IMR-90 (cell line): ENCODE measurements at regions not wholly inside any gene's neighbourhood (a gene's known extent, or its start where the extent isn't known, plus 50 kb on each side); places are given as distances from the start of the nearest gene placed in this dataset.

Experiments used
- ATAC-seq: fragments of 200-7000 bp; cut with Tn5 transposase; 2 replicates; pipeline ENCODE4 v1.9.1; 2020; ENCODE audit warnings: low read depth, mild to moderate bottlenecking, moderate library complexity
- BruUV-seq: library from RNA; stranded (reverse); fragments of 400-500 nt; replicated peaks from 2 replicates; lab custom pipeline; 2021; lab: Mats Ljungman, UMichigan
- CTCF ChIA-PET: fragments of 300-600 bp; formaldehyde crosslinking; extraction: SDS; loops from one replicate; lab custom pipeline; 2021; ENCODE audit warnings: antibody characterized with exemption; lab: Yijun Ruan, JAX
- POLR2A ChIA-PET: fragments of 300-600 bp; sonication (Branson Sonifier 250); formaldehyde crosslinking; loops from one replicate; lab custom pipeline; 2022; ENCODE audit warnings: antibody characterized with exemption; ENCODE audit not compliant: unreplicated experiment; lab: Charles Lee
- DNase-seq: peaks from one replicate; pipeline ENCODE4 v3.0.0; 2013
- H2AFZ ChIP-seq: replicated peaks from 2 replicates; pipeline ENCODE3; 2013; ENCODE audit warnings: low read length, mild to moderate bottlenecking; ENCODE audit not compliant: poor library complexity
- H2AK5ac ChIP-seq: 2 replicates; pipeline ENCODE4 v1.6.1; 2013; ENCODE audit warnings: low read depth, low read length, inconsistent platforms
- H2AK9ac ChIP-seq: replicated peaks from 2 replicates; pipeline ENCODE3; 2013; ENCODE audit warnings: mild to moderate bottlenecking, low read depth, low read length, moderate library complexity; ENCODE audit not compliant: poor library complexity
- H2BK120ac ChIP-seq: 2 replicates; pipeline ENCODE4 v1.6.1; 2013; ENCODE audit warnings: low read depth, low read length, inconsistent platforms
- H2BK15ac ChIP-seq: 3 replicates; pipeline ENCODE4 v1.6.1; 2013; ENCODE audit warnings: low read depth, low read length, inconsistent platforms
- H2BK20ac ChIP-seq: 2 replicates; pipeline ENCODE4 v1.6.1; 2013; ENCODE audit warnings: low read depth, mild to moderate bottlenecking, inconsistent platforms, low read length, moderate library complexity
- H2BK5ac ChIP-seq: 2 replicates; pipeline ENCODE4 v1.6.1; 2013; ENCODE audit warnings: mild to moderate bottlenecking, low read depth, low read length, inconsistent platforms; ENCODE audit not compliant: poor library complexity, severe bottlenecking
- H3K14ac ChIP-seq: replicated peaks from 2 replicates; pipeline ENCODE4 v1.6.1; 2013; ENCODE audit warnings: low read depth, low read length, inconsistent platforms
- H3K18ac ChIP-seq: 2 replicates; pipeline ENCODE4 v1.6.1; 2013; ENCODE audit warnings: low read depth, low read length, control low read depth
- H3K23ac ChIP-seq: 2 replicates; pipeline ENCODE4 v1.6.1; 2013; ENCODE audit warnings: low read depth, low read length, inconsistent platforms
- H3K27ac ChIP-seq: 2 replicates; pipeline ENCODE4 v1.5.1; 2013; ENCODE audit warnings: mild to moderate bottlenecking, control low read depth, low read length; ENCODE audit not compliant: insufficient read depth
- H3K27me3 ChIP-seq: 2 replicates; pipeline ENCODE4 v1.6.1; 2013; ENCODE audit warnings: low read length; ENCODE audit not compliant: control insufficient read depth, insufficient read depth
- H3K36me3 ChIP-seq: 2 replicates; pipeline ENCODE4 v1.6.1; 2013; ENCODE audit warnings: low read length, mixed read lengths; ENCODE audit not compliant: control insufficient read depth, insufficient read depth
- H3K4ac ChIP-seq: 2 replicates; pipeline ENCODE4 v1.6.1; 2013; ENCODE audit warnings: low read depth, low read length, inconsistent platforms
- H3K4me1 ChIP-seq: 2 replicates; pipeline ENCODE4 v1.6.1; 2013; ENCODE audit warnings: low read length, mixed read lengths; ENCODE audit not compliant: control insufficient read depth, insufficient read depth
- H3K4me2 ChIP-seq: 2 replicates; pipeline ENCODE4 v1.6.1; 2013; ENCODE audit warnings: low read depth, mild to moderate bottlenecking, control low read depth, low read length, moderate library complexity
- H3K4me3 ChIP-seq: 2 replicates; pipeline ENCODE4 v1.5.1; 2013; ENCODE audit warnings: low read depth, mild to moderate bottlenecking, control low read depth, low read length, moderate library complexity; ENCODE audit not compliant: insufficient read depth
- H3K56ac ChIP-seq: 2 replicates; pipeline ENCODE4 v1.6.1; 2013; ENCODE audit warnings: low read length, inconsistent platforms; ENCODE audit not compliant: insufficient read depth; ENCODE audit errors: extremely low read depth
- H3K79me1 ChIP-seq, 2 experiments: 2 replicates each; pipeline ENCODE4 v1.6.1; 2013; ENCODE audit warnings: low read length in 2 of 2, inconsistent platforms in 1 of 2, low read depth in 1 of 2
- H3K9ac ChIP-seq: 2 replicates; pipeline ENCODE4 v1.6.1; 2013; ENCODE audit warnings: low read depth, low read length, control low read depth
- H3K9me1 ChIP-seq: 2 replicates; pipeline ENCODE4 v1.6.1; 2013; ENCODE audit warnings: low read length, inconsistent platforms; ENCODE audit not compliant: insufficient read depth
- H3K9me3 ChIP-seq: 2 replicates; pipeline ENCODE4 v1.6.1; 2013; ENCODE audit warnings: low read length; ENCODE audit not compliant: control insufficient read depth, insufficient read depth
- H4K20me1 ChIP-seq: 2 replicates; pipeline ENCODE4 v1.6.1; 2013; ENCODE audit warnings: low read length, inconsistent platforms; ENCODE audit not compliant: insufficient read depth
- H4K5ac ChIP-seq: 2 replicates; pipeline ENCODE4 v1.6.1; 2013; ENCODE audit warnings: mild to moderate bottlenecking, low read depth, low read length, control low read depth
- H4K8ac ChIP-seq, 2 experiments: 2 replicates each; pipeline ENCODE4 v1.6.1; 2013; ENCODE audit warnings: low read depth in 2 of 2, low read length in 2 of 2, control low read depth in 1 of 2, inconsistent platforms in 1 of 2
- H4K91ac ChIP-seq: 2 replicates; pipeline ENCODE4 v1.6.1; 2013; ENCODE audit warnings: low read depth, low read length, inconsistent platforms; ENCODE audit not compliant: insufficient read depth
- BHLHE40 ChIP-seq: fragments of 150-350 bp; IDR thresholded peaks from 2 replicates; pipeline ENCODE4 v1.6.1; 2016; ENCODE audit warnings: mild to moderate bottlenecking, low read depth, low read length
- CEBPB ChIP-seq: IDR thresholded peaks from 2 replicates; pipeline ENCODE4 v1.6.1; 2012; ENCODE audit warnings: low read depth, low read length, improper control_type of control experiment
- CHD1 ChIP-seq: IDR thresholded peaks from 2 replicates; pipeline ENCODE4 v1.6.1; 2012; ENCODE audit warnings: low read depth, low read length, improper control_type of control experiment
- CTCF ChIP-seq: conservative IDR thresholded peaks from 2 replicates; pipeline ENCODE4 v1.5.1; 2012; ENCODE audit warnings: mild to moderate bottlenecking, low read depth, low read length, improper control_type of control experiment
- ELK1 ChIP-seq: fragments of 150-350 bp; IDR thresholded peaks from 2 replicates; pipeline ENCODE4 v1.6.1; 2016; ENCODE audit warnings: low read depth, mild to moderate bottlenecking, low read length, moderate library complexity, borderline replicate concordance
- FOS ChIP-seq: fragments of 150-350 bp; IDR thresholded peaks from 2 replicates; pipeline ENCODE4 v1.6.1; 2016; ENCODE audit warnings: low read depth, low read length
- MAFK ChIP-seq: IDR thresholded peaks from 2 replicates; pipeline ENCODE4 v1.6.1; 2012; ENCODE audit warnings: low read depth, low read length, improper control_type of control experiment
- MAZ ChIP-seq: IDR thresholded peaks from 2 replicates; pipeline ENCODE4 v1.6.1; 2012; ENCODE audit warnings: low read depth, mild to moderate bottlenecking, low read length, improper control_type of control experiment, moderate library complexity, borderline replicate concordance
- MXI1 ChIP-seq: IDR thresholded peaks from 2 replicates; pipeline ENCODE4 v1.6.1; 2012; ENCODE audit warnings: low read depth, mild to moderate bottlenecking, low read length, moderate library complexity, borderline replicate concordance
- NFE2L2 ChIP-seq: fragments of 150-350 bp; IDR thresholded peaks from 2 replicates; pipeline ENCODE4 v1.6.1; 2016; ENCODE audit warnings: low read depth, mild to moderate bottlenecking, low read length
- POLR2A ChIP-seq: IDR thresholded peaks from 2 replicates; pipeline ENCODE4 v1.6.1; 2012; ENCODE audit warnings: mild to moderate bottlenecking, low read depth, low read length
- RAD21 ChIP-seq: IDR thresholded peaks from 2 replicates; pipeline ENCODE4 v1.6.1; 2012; ENCODE audit warnings: low read length, improper control_type of control experiment
- RCOR1 ChIP-seq: IDR thresholded peaks from 2 replicates; pipeline ENCODE4 v1.6.1; 2012; ENCODE audit warnings: mild to moderate bottlenecking, low read length, improper control_type of control experiment; ENCODE audit not compliant: insufficient replicate concordance
- RFX5 ChIP-seq: IDR thresholded peaks from 2 replicates; pipeline ENCODE4 v1.8.0; 2012; ENCODE audit warnings: low read depth, mild to moderate bottlenecking, low read length, moderate library complexity
- SMC3 ChIP-seq: fragments of 150-350 bp; IDR thresholded peaks from 2 replicates; pipeline ENCODE4 v1.6.1; 2016; ENCODE audit warnings: low read depth, mild to moderate bottlenecking, antibody characterized with exemption, low read length, moderate library complexity
- USF2 ChIP-seq: fragments of 150-350 bp; IDR thresholded peaks from 2 replicates; pipeline ENCODE4 v1.6.1; 2017; ENCODE audit warnings: mild to moderate bottlenecking, antibody characterized with exemption, low read length, low read depth
- WGBS, 2 experiments: methylation state at CpG; one replicate each; pipeline versions ENCODE4 v1.1.5 to v1.1.7; 2013; ENCODE audit warnings: missing lambda C conversion rate in 2 of 2; ENCODE audit not compliant: insufficient read length in 1 of 2; ENCODE audit errors: extremely low coverage in 2 of 2; 5-methylcytosine and 5-hydroxymethylcytosine counted together
- dilution Hi-C: fragments of 300-500 bp; cut with HindIII; formaldehyde crosslinking; loops from one replicate; pipeline ENCODE4 v1.14.3; 2018; ENCODE audit warnings: low sequenced_read_pairs; ENCODE audit not compliant: unreplicated experiment
- in situ Hi-C: fragments of 300-500 bp; cut with MboI; formaldehyde crosslinking; loops from 3 replicates; pipeline ENCODE4 v1.14.3; 2019; ENCODE audit warnings: low sequenced_read_pairs, inconsistent platforms, mixed read lengths
- intact Hi-C: fragments of 100-400 bp; cut with micrococcal nuclease; formaldehyde crosslinking; loops from 2 replicates; pipeline ENCODE4 v1.10.0; 2022

- Histone ChIP-seq H3K79me1 (no peaks in the 10 kb centered on the region), H3K4me1 (no peaks in the 10 kb centered on the region)
- CTCF ChIA-PET = no interaction called here
These were observed 319.1 kb upstream of the RPS6KA3 start for GRCh38 chrX:20585782-20586181.

More at GRCh38 chrX:20585782-20586181, 319.1 kb upstream of the RPS6KA3 start:
- Histone ChIP-seq H3K9ac (no peak overlapping the region), H3K36me3 (no peaks in the 10 kb centered on the region), H4K8ac (no peak overlapping the region), H2BK20ac (no peak overlapping the region), H2BK5ac (no peak overlapping the region), H3K56ac (no peak overlapping the region), H2AFZ (no peak overlapping the region), H2BK15ac (no peak overlapping the region), H3K23ac (no peak overlapping the region), H4K91ac (no peak overlapping the region), H3K27ac (no peak overlapping the region), H3K4me2 (no peak overlapping the region), H3K18ac (no peak overlapping the region), H2AK5ac (no peak overlapping the region), H3K4me3 (no peak overlapping the region), H3K27me3 (no peaks in the 10 kb centered on the region), H4K20me1 (no peaks in the 10 kb centered on the region), H3K9me1 (no peaks in the 10 kb centered on the region), H3K14ac (no peak overlapping the region), H2AK9ac (no peak overlapping the region), H4K5ac (no peak overlapping the region), H3K4ac (no peak overlapping the region), H2BK120ac (no peak overlapping the region), H3K9me3 (no peaks in the 10 kb centered on the region)
- ATAC-seq = no peak
- dilution Hi-C loops = no loop called here
- 25% methylated on average over 1 of the region's 2 CpGs; no CpG with 5 or more reads in 1 of the 2 experiments for whole genome bisulfite sequencing, 2 experiments
- in situ Hi-C loops = no loop called here
- BruUV-seq = no TSS peak
- DNase-seq = no peak
- TF ChIP-seq CHD1 (no peak), MAFK (no peak), POLR2A (no peak), MXI1 (no peak), CEBPB (no peak), ELK1 (no peak), USF2 (no peak), NFE2L2 (no peak), MAZ (no peak), RCOR1 (no peak), FOS (no peak), RFX5 (no peak), SMC3 (no peak), BHLHE40 (no peak), RAD21 (no peak), CTCF (no peak)
- intact Hi-C loops = no loop called here
- POLR2A ChIA-PET = no interaction called here
